Stimulated activated naive B cell treated with anti-CD40 and anti-IgM and Interleukin-4, amounts not matched to agents 10 μg/mL and 1 μg/mL and 100 μg/mL, for 72 hours (primary cell): ENCODE measurements at regions not wholly inside any gene's neighbourhood (a gene's known extent, or its start where the extent isn't known, plus 50 kb on each side); places are given as distances from the start of the nearest gene placed in this dataset.

Source experiments
- ATAC-seq, 2 donors: fragments of 150-1000 bp; cut with Tn5 transposase; replicated peaks; 2 replicates each; pipeline ENCODE4 v1.10.0; 2021; ENCODE audit warnings: moderate library complexity in 1 of 2
- DNase-seq: peaks from one replicate; pipeline ENCODE4 v3.0.0; 2021
- H3K27ac Mint-ChIP-seq: one replicate; pipeline ENCODE4 v1.8.0; 2022; ENCODE audit warnings: mild to moderate bottlenecking, mixed read lengths
- H3K27me3 Mint-ChIP-seq, 2 donors: one replicate each; pipeline ENCODE4 v1.8.0; 2022; ENCODE audit warnings: mixed read lengths in 2 of 2
- H3K36me3 Mint-ChIP-seq, 2 donors: one replicate each; pipeline ENCODE4 v1.8.0; 2022; ENCODE audit warnings: mixed read lengths in 2 of 2, mild to moderate bottlenecking in 1 of 2
- H3K4me1 Mint-ChIP-seq, 2 donors: one replicate each; pipeline ENCODE4 v1.8.0; 2022; ENCODE audit warnings: mixed read lengths in 2 of 2, mild to moderate bottlenecking in 1 of 2
- H3K4me3 Mint-ChIP-seq, 2 donors: one replicate each; pipeline ENCODE4 v1.8.0; 2022; ENCODE audit warnings: mild to moderate bottlenecking in 2 of 2, mixed read lengths in 2 of 2, moderate library complexity in 1 of 2
- H3K9me3 Mint-ChIP-seq, 2 donors: one replicate each; pipeline ENCODE4 v1.8.0; 2022; ENCODE audit warnings: mixed read lengths in 2 of 2, mild to moderate bottlenecking in 1 of 2

GRCh38 chr6:118400098-118400497 is 148.0 kb upstream of the PLN start:
- no peaks in the 10 kb centered on the region for H3K36me3 Mint-ChIP-seq
- H3K4me3 Mint-ChIP-seq = no peak overlapping the region
- DNase-seq (no peak), ATAC-seq (no peak)
- no peaks in the 10 kb centered on the region for H3K4me1 Mint-ChIP-seq
- no peaks in the 10 kb centered on the region for H3K9me3 Mint-ChIP-seq
- no peak overlapping the region for H3K27ac Mint-ChIP-seq
- no peaks in the 10 kb centered on the region for H3K27me3 Mint-ChIP-seq

GRCh38 chr6:118400582-118400981 is 147.5 kb upstream of the PLN start:
- Mint-ChIP-seq H3K9me3 (no peaks in the 10 kb centered on the region), H3K4me1 (no peaks in the 10 kb centered on the region), H3K4me3 (no peak overlapping the region), H3K27ac (no peak overlapping the region), H3K36me3 (no peaks in the 10 kb centered on the region), H3K27me3 (no peaks in the 10 kb centered on the region)
- ATAC-seq (no peak), DNase-seq (no peak)

GRCh38 chr6:118401325-118401975 is 146.6 kb upstream of the PLN start:
- DNase-seq (no peak), ATAC-seq (no peak)
- H3K9me3 Mint-ChIP-seq = no peaks in the 10 kb centered on the region
- H3K36me3 Mint-ChIP-seq = no peaks in the 10 kb centered on the region
- no peaks in the 10 kb centered on the region for H3K4me1 Mint-ChIP-seq
- no peaks in the 10 kb centered on the region for H3K27me3 Mint-ChIP-seq
- no peak overlapping the region for H3K4me3 Mint-ChIP-seq
- H3K27ac Mint-ChIP-seq = no peak overlapping the region

- no peaks in the 10 kb centered on the region for H3K27me3 Mint-ChIP-seq
- H3K36me3 Mint-ChIP-seq = no peaks in the 10 kb centered on the region
- H3K4me3 Mint-ChIP-seq = no peak overlapping the region
- no peak for DNase-seq
- H3K9me3 Mint-ChIP-seq = no peaks in the 10 kb centered on the region
- ATAC-seq = peak in 1 of 2 donors; percentile 20
- H3K27ac Mint-ChIP-seq = no peak overlapping the region
- no peaks in the 10 kb centered on the region for H3K4me1 Mint-ChIP-seq
Measured at GRCh38 chr6:118403036-118403435, 145.1 kb upstream of the PLN start.

GRCh38 chr6:118408863-118409262 is 139.2 kb upstream of the PLN start:
- ATAC-seq (no peak), DNase-seq (no peak)
- H3K4me1 Mint-ChIP-seq = no peaks in the 10 kb centered on the region
- H3K27me3 Mint-ChIP-seq = no peaks in the 10 kb centered on the region
- no peak overlapping the region for H3K4me3 Mint-ChIP-seq
- H3K9me3 Mint-ChIP-seq = peaks cover 6 to 14% of the 10 kb centered on the region in 2 donors
- H3K27ac Mint-ChIP-seq = no peak overlapping the region
- H3K36me3 Mint-ChIP-seq = peaks cover 0 to 5% of the 10 kb centered on the region in 2 donors

GRCh38 chr6:118410001-118410400 is 138.1 kb upstream of the PLN start:
- H3K27me3 Mint-ChIP-seq = no peaks in the 10 kb centered on the region
- ATAC-seq (no peak), DNase-seq (no peak)
- no peaks in the 10 kb centered on the region for H3K4me1 Mint-ChIP-seq
- no peak overlapping the region for H3K4me3 Mint-ChIP-seq
- peaks cover 6 to 14% of the 10 kb centered on the region in 2 donors for H3K9me3 Mint-ChIP-seq
- H3K36me3 Mint-ChIP-seq = peaks cover 0 to 5% of the 10 kb centered on the region in 2 donors
- H3K27ac Mint-ChIP-seq = no peak overlapping the region
